ENCODE measurements at regions not wholly inside any gene's neighbourhood (a gene's known extent, or its start where the extent isn't known, plus 50 kb on each side); places are given as distances from the start of the nearest gene placed in this dataset.

DNA sequence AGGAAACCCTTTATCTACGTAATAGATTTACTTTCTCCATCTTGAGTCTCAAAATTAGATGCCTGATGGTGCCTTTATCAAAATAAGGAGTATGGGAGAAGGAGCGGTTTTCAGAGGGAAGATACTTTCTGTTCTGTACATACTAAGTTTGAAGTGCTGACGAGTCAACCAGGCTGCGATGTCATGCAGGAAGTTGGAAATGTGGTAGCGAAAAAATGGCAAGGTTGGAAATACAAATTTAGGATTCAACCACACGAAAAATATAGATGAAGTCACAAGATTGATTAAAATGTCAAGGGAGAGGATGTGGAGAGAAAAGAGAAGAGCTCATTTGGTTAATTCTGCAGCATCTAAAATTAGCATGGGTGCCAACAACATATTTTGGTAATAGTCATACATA lies 129.5 kb downstream of the FOXD1 start:
- Histone ChIP-seq H3K36me3 (ENCODE audit: insufficient read depth, low read length) (no peaks in the 10 kb centered on the region), H3K4me1 (ENCODE audit: insufficient read depth, low read length) (peaks cover 11% of the 10 kb centered on the region; the same call in 1 of the 2 replicates)

DNA sequence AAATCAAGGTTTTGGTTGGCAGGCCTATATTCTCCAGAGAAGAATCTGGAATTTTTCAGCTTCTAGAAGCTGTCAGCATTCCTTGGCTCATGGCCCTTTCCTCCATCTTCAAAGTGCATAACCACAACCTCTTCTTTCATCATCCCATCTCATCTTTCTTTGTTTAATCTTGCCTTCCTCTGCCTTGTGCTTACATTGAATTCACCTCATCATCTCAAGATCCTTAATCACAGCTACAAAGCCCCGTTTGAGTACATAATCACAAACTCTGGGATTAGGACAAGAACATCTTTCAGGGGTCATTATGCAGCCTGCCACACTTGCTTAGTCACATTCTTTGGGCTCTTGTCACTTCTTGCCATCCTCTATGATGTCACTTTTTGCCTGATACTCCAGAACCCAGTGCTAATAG lies 130.3 kb downstream of the FOXD1 start:
- Histone ChIP-seq H3K36me3 (ENCODE audit: insufficient read depth, low read length) (no peaks in the 10 kb centered on the region), H3K4me1 (ENCODE audit: insufficient read depth, low read length) (peaks cover 11% of the 10 kb centered on the region; the same call in 1 of the 2 replicates), H3K9ac (ENCODE audit: low read depth, low read length) (no peak overlapping the region), H3K9me3 (ENCODE audit: control insufficient read depth, insufficient read depth, low read length) (no peaks in the 10 kb centered on the region)

More for the DNA sequence above, 129.5 kb downstream of the FOXD1 start:
- Histone ChIP-seq H3K9ac (ENCODE audit: low read depth, low read length) (no peak overlapping the region), H3K9me3 (ENCODE audit: control insufficient read depth, insufficient read depth, low read length) (no peaks in the 10 kb centered on the region)

DNA sequence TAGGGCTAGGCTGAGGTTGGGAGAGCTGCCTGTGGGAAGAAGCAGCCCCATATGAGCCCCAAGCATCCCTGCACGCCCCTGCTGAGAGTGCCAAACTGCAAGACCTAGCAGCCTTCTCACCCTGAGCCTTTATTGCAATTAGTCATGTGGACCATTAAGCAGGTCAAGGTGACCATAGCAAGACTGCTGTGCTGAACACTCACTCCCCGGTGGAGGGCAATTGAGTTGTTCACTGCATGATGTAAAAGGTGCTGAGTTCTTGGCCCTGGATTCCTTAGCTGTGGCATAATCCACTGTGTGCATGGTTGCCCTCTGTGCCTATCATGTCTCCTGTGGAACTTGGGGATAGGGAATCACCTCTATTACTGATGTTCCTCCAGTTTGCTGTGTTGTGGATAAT lies 131.1 kb downstream of the FOXD1 start:
- peaks cover 7% of the 10 kb centered on the region for H3K4me1 ChIP-seq (ENCODE audit: insufficient read depth, low read length)
- no peaks in the 10 kb centered on the region for H3K9me3 ChIP-seq (ENCODE audit: control insufficient read depth, insufficient read depth, low read length)
- H3K36me3 ChIP-seq (ENCODE audit: insufficient read depth, low read length) = no peaks in the 10 kb centered on the region
- H3K9ac ChIP-seq (ENCODE audit: low read depth, low read length) = no peak overlapping the region

DNA sequence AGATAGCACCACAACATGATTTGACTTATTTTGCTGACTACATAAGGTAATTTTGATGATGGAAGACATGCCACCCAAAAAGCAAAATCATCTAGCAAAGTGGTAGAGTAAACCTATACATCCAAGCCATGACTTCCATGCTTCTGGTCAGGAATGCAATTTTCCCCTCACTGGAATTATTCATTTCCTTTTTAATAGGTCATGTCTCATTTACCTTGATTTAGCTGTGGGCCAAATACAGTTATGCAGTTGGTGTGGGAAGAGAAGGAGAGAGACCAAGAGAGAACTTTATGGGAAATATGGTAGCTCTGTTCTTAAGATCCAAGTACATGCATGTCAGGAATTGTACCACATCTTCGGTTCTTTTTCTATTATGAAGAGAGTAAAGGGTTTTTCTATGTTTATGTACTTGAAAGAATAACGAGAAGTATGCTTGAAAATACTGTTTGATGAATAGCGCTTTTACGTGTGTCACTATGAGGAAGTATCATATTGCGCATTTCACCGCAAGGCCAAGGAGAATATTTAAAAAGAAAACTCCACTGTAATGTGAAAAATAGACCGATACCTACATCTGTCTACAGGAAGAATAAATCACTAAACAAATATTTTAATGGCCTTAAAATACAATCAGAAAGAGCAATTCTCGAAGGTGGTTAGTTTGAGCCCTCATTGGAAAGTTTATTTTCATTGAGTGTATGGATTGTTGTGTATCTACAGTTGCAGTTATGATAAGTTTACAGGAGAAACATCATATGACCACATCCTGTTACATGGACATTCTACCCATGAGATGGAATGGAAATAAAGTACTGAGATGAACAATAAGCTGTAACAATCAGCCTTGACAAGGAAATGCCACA lies 134.0 kb downstream of the FOXD1 start:
- Histone ChIP-seq H3K9me3 (ENCODE audit: control insufficient read depth, insufficient read depth, low read length) (no peaks in the 10 kb centered on the region), H3K4me1 (ENCODE audit: insufficient read depth, low read length) (peaks cover 11% of the 10 kb centered on the region; the same call in 1 of the 2 replicates), H3K9ac (ENCODE audit: low read depth, low read length) (no peak overlapping the region)

DNA sequence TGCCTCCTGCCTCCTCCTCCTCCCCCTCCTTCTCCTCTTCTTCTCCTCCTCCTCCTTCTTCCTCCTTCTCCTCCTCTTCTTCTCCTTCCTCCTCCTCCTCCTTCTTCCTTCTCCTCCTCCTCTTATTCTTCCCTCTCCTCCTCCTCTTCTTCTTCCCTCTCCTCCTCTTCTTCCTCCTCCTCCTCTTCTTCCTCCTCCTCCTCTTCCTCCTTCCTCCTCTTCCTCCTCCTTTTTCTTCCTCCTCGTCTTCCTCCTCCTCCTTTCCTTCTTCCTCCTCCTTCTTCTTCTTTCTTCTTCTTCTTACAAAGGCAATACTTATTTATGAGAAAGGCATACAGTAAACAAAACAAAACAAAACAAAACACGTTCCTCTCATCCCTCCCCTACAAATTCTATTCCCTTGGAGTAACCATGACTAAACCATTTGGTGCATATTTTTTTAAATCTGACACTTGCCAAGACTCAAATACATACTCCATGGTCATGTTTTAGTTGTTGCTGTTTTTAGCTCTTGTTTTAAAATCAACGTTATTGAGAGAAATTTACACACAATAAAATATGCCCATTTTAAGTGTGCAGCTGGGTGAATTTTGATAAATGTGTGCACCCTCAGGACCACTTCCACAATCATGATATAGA lies 135.6 kb downstream of the FOXD1 start:
- Histone ChIP-seq H3K9me3 (ENCODE audit: control insufficient read depth, insufficient read depth, low read length) (no peaks in the 10 kb centered on the region), H3K9ac (ENCODE audit: low read depth, low read length) (no peak overlapping the region), H3K36me3 (ENCODE audit: insufficient read depth, low read length) (no peaks in the 10 kb centered on the region), H3K4me1 (ENCODE audit: insufficient read depth, low read length) (peaks cover 12% of the 10 kb centered on the region; the same call in 1 of the 2 replicates)

More for the DNA sequence above, 134.0 kb downstream of the FOXD1 start:
- H3K36me3 ChIP-seq (ENCODE audit: insufficient read depth, low read length) = no peaks in the 10 kb centered on the region

DNA sequence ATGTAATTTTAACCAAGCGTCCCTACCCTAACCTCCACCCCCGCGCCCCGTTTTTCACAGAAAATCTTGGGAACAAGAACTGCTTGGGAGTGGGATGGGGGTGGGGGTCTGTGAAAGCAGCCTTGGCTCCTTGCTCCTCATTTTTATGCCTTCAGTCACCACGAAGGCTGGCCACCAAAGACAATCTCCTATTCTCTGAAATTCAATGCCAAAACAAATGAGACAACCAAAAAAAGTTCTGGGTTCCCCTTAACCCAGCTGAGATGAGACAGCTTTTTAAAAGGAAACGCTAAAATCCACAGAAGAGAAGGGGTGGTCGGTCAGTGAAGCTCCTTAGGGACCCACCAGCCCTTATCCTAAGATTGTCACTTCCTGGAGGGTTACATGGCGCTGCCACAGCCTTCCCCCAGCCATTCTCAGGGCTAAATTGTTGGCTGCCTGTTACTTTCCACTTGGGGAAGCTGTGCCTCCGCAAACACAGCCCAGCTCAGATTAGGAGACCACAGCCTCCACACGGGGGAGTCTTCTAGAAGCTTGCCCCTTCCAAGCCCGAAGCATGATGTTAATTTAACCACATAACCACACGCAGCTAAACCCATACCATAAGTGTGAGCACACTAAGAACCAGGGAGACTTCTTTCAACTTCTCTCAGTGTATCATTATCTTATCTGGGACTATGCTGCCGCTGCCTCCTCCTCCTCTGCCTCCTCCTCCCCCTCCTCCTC lies 136.3 kb downstream of the FOXD1 start:
- Histone ChIP-seq H3K9ac (ENCODE audit: low read depth, low read length) (peak overlapping the region; percentile 39; the same call in 1 of the 2 replicates), H3K36me3 (ENCODE audit: insufficient read depth, low read length) (no peaks in the 10 kb centered on the region), H3K9me3 (ENCODE audit: control insufficient read depth, insufficient read depth, low read length) (no peaks in the 10 kb centered on the region), H3K4me1 (ENCODE audit: insufficient read depth, low read length) (peaks cover 19% of the 10 kb centered on the region)

DNA sequence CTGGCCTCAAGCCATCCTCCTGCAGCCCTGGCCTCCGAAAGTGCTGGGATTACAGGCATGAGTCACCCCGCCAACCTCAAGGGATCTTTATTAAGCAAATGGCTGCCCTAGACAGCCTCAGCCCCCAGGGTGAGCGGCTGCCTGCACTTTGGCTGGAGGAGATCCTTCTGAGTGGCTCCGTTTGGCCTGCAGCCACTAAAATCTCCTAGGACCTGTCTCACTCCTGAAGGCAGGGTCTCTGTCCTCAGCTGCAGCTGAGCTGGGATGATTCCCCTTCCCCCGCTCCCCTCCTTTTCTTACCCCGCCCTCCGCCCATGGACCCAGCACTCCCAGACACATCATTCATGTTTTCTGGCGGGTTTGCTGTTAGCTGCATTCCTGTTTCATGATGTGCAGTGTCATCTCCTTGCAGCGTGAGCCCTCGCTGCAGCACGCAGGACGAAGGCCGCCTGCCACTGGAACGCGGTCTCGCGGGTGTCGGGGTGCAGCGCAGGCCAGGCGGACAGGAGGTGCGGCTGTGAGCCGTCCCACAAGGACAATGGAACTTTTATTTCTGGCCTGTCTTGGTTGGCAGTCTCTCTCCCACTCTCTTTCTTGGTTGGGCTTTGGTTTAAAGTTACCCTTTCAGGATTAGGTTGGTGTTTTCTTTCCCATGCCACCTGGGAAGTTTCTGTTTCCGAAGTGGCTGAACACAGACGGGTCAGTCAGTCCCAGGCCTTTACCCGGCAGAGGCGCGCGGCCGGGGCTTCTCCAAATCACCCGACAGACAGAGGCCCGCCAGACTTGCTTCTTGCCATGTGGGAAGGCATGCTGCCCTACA lies 137.1 kb downstream of the FOXD1 start:
- peak overlapping the region; percentile 39 for H3K9ac ChIP-seq (ENCODE audit: low read depth, low read length)

DNA sequence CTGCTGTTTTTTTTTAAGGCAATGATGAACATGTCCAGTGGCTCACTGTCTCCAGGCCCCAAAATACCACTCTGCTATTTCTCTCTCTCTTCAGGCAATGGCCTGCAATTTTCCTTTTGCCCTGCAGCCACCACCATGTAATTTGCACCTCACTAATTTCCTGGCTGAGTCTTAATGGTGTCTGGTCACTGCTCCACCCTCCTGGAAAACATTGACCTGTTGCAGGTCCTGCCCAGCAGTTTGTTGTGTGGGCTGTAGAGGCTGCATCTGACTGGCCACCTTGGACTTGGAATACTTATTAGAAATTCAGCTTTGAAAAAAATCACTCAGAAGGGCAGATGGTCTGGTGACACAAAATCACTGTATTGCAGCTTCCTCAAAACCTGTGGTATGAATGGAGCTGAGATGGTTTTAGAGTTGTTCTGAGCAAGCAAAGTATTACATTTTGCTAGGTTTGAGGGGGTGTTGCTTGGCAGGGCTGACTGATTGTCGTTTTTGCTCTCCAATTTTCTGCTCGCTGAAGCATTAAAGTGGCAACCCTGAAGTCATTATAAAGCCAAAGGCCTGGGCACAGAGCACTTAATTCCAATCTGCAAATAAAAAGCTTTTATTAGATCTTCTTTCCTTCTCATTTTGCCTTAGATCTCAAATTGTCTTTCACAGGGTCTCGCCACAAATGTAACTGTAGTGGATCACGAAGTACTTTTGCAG lies 134.8 kb downstream of the TMEM174 start:
- Histone ChIP-seq H3K9ac (ENCODE audit: low read depth, low read length) (no peak overlapping the region), H3K36me3 (ENCODE audit: insufficient read depth, low read length) (no peaks in the 10 kb centered on the region), H3K9me3 (ENCODE audit: control insufficient read depth, insufficient read depth, low read length) (no peaks in the 10 kb centered on the region), H3K4me1 (ENCODE audit: insufficient read depth, low read length) (peaks cover 23% of the 10 kb centered on the region)

More for the DNA sequence above, 137.1 kb downstream of the FOXD1 start:
- Histone ChIP-seq H3K9me3 (ENCODE audit: control insufficient read depth, insufficient read depth, low read length) (no peaks in the 10 kb centered on the region), H3K36me3 (ENCODE audit: insufficient read depth, low read length) (no peaks in the 10 kb centered on the region), H3K4me1 (ENCODE audit: insufficient read depth, low read length) (peaks cover 23% of the 10 kb centered on the region)

DNA sequence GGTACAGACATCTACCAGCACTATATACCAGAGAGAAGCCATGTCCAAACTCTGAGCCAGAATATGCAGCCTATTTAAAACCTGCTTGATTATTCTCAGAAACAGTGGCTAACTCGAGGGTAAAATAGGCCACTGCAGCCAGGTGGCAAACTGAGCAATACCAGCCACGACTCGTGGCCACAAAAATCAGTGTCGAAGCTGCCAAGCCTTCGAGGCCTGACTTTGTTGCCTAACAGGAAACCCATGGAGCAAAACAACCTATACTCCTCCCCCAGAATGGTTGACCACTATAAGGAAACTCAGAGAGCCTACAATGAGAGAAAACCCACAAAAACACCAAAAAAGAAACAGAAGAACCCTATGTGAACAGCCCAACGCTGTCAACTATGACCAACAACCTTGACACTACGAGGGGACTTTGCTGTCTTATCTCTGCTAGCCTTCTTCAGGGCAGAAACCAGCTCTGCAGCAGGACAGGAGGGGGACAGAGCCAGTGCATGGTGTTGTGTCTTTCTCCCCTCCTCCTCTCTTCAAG lies 133.8 kb downstream of the TMEM174 start:
- Histone ChIP-seq H3K36me3 (ENCODE audit: insufficient read depth, low read length) (no peaks in the 10 kb centered on the region), H3K9me3 (ENCODE audit: control insufficient read depth, insufficient read depth, low read length) (no peaks in the 10 kb centered on the region), H3K9ac (ENCODE audit: low read depth, low read length) (no peak overlapping the region), H3K4me1 (ENCODE audit: insufficient read depth, low read length) (peaks cover 15% of the 10 kb centered on the region)

DNA sequence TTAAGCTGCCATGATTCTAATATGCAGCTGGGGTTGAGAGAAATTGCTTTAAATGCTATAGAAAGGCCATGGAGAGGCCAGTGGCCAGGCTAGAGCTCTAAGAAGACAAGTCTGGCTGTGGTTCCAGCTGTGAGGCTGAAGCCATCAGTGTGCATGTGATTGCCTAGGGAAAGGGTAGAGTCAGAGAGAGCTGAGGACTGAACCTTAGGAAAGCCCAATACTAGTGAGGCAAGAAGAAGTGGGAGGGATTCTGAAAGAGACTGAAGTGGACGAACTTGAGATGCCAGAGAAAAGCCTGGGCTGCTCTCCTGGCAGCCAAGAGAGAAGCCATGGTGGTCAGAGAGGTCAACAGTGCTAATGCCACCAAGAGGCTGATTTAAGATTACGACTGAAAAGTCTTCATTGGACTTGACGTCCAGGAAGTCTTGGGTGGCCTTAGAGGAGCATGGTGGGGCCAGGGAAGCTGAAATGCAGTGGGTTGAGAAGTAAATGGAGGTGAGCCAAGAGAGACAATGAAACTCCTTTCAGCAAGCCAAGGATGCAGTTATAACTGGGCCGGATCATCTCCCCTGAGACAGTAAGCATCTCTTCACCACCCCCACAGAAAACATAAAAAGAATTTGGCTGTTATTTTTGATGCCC lies 133.2 kb downstream of the TMEM174 start:
- Histone ChIP-seq H3K9ac (ENCODE audit: low read depth, low read length) (no peak overlapping the region), H3K36me3 (ENCODE audit: insufficient read depth, low read length) (no peaks in the 10 kb centered on the region), H3K9me3 (ENCODE audit: control insufficient read depth, insufficient read depth, low read length) (no peaks in the 10 kb centered on the region), H3K4me1 (ENCODE audit: insufficient read depth, low read length) (peaks cover 15% of the 10 kb centered on the region)

DNA sequence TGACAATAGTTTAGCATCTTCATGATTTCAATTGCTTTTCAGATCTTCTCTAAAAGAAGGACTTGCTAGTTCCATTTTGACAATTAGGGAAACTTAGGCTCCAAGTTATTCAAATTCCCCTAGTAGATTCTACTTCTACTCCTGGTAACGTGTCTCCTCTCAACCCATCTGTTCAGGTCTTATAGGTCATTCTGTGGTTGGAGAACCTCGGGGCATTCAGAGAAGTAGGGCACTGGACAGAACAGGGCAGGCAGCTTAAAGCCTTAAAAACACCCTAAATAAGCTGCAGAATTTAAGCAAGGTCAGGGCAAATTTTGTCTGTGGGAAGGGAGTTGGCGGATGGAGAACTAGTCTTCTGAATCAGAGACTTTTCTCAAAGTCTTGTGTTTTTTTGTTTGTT lies 132.4 kb downstream of the TMEM174 start:
- H3K36me3 ChIP-seq (ENCODE audit: insufficient read depth, low read length) = no peaks in the 10 kb centered on the region
- peaks cover 12% of the 10 kb centered on the region for H3K4me1 ChIP-seq (ENCODE audit: insufficient read depth, low read length)
- H3K9ac ChIP-seq (ENCODE audit: low read depth, low read length) = no peak overlapping the region
- no peaks in the 10 kb centered on the region for H3K9me3 ChIP-seq (ENCODE audit: control insufficient read depth, insufficient read depth, low read length)

DNA sequence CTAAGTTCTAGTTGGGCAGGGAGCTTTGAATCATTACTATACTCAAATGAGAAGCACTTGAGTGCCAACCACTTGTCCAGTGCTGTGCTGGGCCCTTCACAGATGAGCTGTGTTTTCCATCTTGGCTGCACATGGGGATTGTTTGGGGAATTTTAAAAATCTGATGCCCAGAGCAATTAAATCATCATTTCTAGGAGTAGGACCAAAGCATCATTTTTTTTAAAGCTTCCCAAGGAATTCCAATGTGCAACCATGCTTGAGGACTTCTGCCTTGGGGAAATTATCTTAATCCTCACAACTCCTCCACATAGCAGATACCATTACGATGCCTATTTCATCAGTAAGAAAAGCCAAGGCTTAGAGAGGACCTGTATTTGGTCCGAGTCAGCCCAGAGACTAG lies 131.4 kb downstream of the TMEM174 start:
- Histone ChIP-seq H3K9me3 (ENCODE audit: control insufficient read depth, insufficient read depth, low read length) (no peaks in the 10 kb centered on the region), H3K36me3 (ENCODE audit: insufficient read depth, low read length) (no peaks in the 10 kb centered on the region), H3K9ac (ENCODE audit: low read depth, low read length) (no peak overlapping the region), H3K4me1 (ENCODE audit: insufficient read depth, low read length) (peaks cover 12% of the 10 kb centered on the region)
